ENCODE measurements at regions not wholly inside any gene's neighbourhood (a gene's known extent, or its start where the extent isn't known, plus 50 kb on each side); places are given as distances from the start of the nearest gene placed in this dataset.

GRCh38 chr2:236712961-236713673 is 143.5 kb downstream of the ACKR3 start (continued):
- no peak for TF ChIP-seq CHD7 (IDR thresholded peaks at IDR 0.05; ENCODE audit: low read depth, low read length)
- TF ChIP-seq OTX1 (CRISPR knock-in tag; IDR thresholded peaks at IDR 0.05) = no peak
- no peak for TF ChIP-seq ZNF134 (CRISPR knock-in tag; conservative IDR thresholded peaks at IDR 0.05)
- no peak for TF ChIP-seq GATA2 (CRISPR knock-in tag; IDR thresholded peaks at IDR 0.05)

Measured in K562 (cell line).